Ramos (cell line): ENCODE measurements at regions not wholly inside any gene's neighbourhood (a gene's known extent, or its start where the extent isn't known, plus 50 kb on each side); places are given as distances from the start of the nearest gene placed in this dataset.
"Not testable (repeated sequence)": the region's sequence is repeated elsewhere in the genome, so short reads cannot be mapped to it uniquely, and the experiment has no call there.

ENCODE experiments used
- in situ Hi-C: fragments of 300-500 bp; cut with MboI; formaldehyde crosslinking; loops from one replicate; pipeline ENCODE4 v1.14.3; 2022; ENCODE audit warnings: low sequenced_read_pairs; ENCODE audit not compliant: unreplicated experiment

DNA sequence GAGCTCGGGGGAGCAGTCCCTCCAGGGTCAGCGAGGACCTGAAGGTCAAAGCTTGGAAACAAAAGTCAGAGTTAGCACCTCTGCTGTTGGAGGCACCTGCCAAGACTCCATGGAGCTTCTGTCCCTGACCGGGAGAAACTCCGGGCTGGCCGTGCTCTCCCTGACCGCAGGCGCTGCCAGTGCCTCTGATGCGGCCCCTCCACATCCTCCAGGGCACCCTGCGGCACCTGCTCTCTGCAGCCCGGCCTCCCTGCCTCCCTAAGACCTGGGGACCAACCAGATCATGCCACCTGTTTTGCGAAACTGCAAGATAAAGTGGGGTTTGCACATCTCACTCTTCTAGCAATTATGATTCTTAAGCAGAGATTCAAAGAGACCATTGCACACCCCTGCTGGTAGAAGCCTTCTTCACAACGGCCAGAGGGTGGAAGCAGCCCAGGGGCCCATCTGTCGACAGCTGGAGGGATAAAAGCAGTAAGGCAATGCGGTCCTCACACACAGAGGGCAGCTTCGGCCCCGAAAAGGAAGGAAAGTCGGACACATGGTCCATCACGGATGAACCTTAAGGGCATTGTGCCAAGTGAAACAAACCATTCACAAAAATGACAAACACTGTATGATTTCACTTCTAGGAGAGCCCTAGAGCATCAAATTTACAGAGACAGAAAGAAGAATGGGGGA lies 477.1 kb downstream of the BRD1 start:
- in situ Hi-C loops: no loop called here

DNA sequence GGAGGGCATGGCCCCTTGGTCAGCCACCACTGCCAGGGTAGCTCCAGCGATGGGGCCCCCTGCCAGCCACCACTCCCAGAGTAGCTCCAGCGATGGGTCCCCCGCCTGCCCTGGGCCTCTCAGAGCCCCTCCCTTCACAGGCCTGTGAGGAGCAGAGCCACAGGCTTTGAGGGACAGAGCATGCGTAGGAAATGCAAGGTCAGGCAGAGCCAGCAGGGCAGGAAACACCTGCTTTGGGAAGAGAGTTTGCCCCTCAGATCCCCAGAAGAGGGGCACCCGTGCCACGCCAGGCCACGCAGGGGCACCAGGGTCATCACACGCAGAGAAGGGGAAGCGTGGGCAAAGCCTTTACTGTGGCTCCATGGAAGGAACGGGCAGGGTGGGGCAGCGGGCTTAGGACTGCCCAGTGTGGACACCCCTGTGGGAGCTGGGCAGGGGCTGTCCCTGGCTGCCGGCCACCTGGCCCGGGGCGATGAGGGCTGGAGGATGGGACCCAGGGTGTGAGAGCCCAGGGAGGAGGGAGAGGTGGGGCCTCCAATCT lies 477.8 kb downstream of the BRD1 start:
- in situ Hi-C loops: no loop called here

DNA sequence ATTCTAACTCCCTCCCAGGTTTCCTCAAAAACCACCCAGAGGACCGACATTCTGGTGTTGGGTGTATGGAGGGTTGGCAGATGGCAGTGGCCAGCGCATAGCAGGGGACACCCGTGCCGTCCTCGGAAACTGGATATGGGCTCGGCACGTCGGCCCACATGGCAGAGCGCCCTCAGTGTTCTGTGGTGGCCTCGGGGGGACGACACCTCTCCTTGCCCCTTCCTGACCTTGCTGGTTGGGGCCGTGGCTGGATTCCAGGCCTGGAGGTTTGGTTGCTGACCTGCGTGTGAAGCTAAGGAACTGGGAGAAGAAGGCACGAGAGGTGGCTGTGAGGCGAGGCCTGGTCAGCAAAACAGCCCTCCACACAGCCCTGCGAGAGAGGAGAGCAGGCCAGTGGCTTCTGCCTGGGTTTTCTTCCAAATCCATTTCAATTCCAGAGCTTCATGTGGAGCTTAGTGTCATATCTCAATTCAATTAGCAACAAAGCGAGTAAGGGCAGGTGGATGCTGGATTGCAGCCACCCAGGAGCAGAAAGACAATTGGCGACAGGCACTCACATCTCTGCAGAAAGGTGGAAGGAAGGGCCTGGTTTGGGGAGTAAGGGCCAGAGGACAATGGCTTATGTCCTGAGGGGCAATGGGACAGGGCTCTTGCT lies 478.4 kb downstream of the BRD1 start:
- in situ Hi-C loops: no loop called here

DNA sequence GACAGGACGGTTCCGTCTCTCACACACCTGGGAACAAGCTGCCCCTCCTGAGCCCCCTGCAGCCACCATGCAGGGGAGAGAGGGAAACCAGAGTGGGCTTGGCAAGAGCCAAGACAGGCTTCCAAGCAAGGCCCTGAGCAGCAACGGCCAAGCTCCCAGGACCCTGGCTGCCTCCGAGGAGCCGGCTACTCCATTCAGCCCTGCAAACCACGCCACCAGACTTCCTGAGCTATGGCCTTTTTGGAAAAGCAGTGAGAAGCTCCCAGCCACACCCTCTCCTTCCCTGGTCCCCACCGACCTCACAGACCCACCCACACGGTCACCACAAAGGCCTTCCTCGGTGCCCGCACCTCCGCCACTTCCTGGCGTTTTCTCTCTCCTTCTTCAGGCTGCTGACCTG lies 479.0 kb downstream of the BRD1 start:
- in situ Hi-C loops: no loop called here

DNA sequence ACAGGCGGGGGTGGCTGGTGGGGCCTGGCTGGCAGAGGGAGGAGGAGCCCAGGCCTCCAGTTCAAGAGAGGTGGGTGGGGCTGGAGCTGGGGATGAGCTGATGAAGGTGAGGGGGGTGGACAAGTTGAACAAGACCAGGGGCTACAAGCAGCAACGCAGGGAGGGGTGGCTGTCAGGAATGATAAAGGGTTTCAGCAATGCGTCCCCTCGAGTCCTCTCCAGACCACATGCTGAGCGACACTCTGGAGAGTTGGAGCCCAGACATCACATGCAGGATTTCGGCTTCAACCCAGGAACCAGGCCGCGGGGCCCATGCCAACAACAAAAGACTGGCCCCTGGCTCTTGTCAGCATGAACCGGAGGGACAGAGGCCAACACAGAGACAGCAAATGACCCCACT lies 480.3 kb downstream of the BRD1 start:
- in situ Hi-C loops: no loop called here

DNA sequence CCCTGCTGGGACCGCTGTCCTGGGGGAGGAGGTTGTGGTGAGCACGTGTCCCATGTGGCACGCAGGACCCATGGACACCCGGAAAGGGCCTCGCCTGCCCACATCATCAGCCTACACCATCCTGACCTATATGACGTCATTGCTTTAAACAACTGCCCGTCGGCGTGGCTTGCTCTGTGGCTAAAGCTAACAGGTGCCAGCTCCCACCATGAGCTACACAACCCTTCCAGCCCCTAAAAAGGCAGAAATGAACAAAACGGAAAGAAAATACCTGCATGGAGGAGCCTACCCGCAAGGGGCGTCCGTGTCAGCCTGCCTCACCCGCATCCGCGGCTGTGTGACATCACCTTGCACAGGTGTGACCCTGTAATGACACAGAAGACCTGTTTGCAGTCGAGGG lies 481.8 kb downstream of the BRD1 start:
- in situ Hi-C loops: no loop called here

DNA sequence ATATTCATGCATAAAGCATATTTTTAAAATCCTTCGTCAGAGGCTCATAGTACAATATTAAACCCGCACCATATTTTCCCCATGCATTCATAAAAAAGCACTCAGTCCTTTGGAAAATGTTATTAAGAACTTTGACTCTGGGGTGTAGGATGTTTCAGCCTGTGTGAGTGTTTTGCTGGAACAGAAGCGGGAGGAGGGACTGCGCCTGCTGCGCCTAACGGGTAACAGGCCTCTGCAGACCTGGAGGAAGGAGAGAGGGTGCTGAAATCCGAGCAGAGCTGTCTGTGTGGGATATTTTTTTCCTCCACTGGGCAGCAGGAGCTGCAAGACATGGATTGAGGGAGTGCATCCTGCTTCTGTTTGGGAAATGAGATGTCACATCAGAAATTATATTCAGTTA lies 483.0 kb downstream of the BRD1 start:
- in situ Hi-C loops: no loop called here

DNA sequence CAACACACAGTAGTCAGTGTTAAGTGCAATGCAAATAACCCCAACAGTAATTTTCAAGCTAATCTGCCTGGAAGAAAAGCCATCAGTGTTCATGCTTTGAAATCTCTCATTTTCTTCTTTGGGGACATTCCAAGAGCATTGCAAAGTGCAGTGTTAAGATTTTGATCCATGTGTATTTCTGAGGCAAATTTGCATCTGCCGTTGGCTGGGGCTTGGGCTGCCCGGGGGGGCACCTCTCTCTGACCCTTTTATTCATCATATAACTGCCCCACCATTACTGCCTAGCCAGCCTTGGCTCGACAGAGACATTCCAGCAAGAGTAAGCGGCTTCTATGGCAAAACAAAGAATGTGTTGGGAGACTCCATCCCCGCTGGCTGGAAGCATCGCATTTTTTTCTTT lies 483.5 kb downstream of the BRD1 start:
- in situ Hi-C loops: no loop called here

DNA sequence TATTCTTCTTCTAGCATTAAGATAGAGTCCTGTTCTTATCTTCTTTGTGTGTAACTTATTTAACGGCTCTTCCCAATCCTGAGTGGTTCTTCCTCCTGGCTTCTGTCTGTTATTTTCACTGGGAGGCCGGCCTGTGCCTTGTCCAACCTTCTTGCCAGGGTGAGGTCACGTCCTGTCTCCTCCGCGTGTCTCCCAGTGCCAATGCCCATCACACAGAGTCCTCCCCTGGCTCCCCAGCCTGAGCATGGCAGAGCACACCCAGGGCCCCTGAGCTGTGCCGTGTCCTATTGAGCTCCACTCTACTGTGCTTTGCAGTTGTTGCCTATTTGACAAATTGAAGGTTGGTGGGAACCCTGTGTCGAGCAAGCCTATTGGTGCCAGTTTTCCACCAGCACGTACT lies 487.3 kb downstream of the BRD1 start:
- in situ Hi-C loops: no loop called here

DNA sequence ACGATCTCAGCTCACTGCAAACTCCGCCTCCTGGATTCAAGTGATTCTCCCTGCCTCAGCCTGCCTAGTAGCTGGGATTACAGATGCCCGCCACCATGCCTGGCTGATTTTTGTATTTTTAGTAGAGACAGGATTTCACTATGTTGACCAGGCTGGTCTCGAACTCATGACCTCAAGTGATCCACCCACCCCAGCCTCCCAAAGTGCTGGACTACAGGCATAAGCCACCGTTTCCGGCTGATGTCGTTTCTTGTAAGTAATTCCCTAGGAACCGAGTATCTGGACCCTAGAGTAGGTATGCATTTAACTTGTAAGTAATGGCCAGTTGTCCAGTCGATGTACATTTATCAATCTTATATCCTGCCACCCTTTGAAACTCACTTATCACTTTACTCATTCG lies 491.2 kb downstream of the BRD1 start:
- in situ Hi-C loops: not testable (repeated sequence)

DNA sequence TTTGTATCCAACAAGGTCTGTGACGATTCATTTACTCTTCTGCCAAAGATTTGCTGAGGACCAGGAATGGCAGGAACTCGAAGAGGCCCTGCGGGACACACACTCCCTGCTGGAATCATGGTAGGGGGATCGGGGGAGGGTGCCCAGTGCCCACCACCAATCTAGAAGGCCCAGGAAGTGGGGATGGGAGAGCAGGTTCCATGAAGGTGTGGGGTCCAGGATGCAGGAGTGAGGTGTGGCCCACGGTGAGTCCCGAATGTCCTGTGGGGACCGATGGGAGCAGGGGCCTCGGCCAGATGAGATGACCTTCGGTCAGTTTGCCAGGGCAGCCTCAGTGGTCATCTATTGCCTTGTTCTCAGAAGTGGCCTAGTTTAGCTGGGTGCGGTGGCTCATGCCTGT lies 492.7 kb downstream of the BRD1 start:
- in situ Hi-C loops: no loop called here

DNA sequence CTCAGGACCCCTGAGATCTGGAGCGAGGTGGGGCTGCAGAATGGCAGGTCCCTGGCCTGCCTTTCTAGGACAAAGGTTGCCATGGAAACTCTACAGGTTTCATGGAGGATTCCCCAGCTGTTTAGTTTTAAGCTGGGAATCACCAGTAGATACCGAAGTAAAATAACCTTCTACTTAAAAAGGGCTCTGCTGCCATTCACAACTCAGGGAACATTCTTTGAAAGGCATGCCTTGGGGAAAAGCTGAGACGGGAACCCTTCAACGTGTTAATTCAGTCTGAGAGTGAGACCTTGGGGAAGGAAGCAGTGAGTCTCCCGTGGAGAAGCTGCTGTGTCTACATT lies 493.3 kb downstream of the BRD1 start:
- in situ Hi-C loops: no loop called here

DNA sequence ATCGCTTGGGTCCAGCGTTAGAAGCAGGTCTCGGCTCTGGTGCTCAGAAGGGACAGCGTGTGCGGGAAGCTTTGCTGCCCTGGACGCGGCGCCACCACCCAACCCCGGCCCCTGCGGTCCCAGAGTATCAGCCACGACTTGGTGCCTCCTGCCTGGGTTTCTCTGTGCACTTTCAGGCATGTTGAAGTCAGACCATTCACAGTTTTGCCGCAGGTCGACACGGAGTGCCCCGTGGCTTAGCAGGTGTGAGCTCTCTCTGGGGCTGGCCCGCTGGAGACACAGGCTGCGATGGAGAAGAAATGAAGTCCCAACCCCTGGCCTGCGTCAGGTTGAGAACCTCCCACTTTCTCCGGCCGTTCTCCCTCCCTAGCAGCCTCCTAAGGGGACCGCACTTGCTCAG lies 494.5 kb downstream of the BRD1 start:
- in situ Hi-C loops: no loop called here

DNA sequence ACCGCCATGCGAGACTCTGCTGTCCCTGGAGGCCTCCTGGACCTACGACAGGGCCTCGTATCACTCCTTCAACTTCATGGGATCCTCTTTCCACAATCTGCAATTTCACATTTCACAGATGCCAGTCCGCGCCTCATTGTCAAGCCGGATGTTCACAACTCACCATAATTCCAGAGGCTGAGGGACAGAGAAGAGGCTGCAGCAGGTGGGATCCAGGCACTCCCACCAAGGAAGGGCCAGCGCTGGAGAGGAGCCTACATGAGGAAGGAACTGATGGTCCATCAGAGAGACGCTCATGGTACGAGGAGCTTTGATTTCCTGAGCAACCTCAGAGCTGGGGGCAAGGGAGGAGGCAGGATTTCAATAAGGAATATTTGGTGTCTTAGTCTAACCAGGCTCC lies 495.0 kb downstream of the BRD1 start:
- in situ Hi-C loops: no loop called here

DNA sequence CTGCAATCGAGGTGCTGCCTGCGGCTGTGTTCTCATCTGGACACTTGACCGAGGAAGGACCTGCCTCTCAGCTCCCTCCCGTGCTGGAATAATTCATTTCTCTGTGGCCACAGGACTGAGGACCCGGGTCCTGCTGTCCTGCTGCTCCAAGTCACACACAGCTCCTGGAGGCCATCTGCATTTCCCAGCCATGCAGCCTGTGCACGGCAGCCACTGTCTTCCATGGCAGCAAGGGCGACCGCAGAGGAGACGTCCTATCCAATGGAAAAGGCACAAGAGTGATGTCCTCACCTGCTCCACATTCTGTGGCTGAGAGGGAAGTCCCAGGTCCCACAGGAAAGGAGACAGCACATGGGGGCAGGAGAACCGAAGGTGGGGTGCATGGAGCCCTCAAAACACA lies 495.8 kb downstream of the BRD1 start:
- in situ Hi-C loops: no loop called here

DNA sequence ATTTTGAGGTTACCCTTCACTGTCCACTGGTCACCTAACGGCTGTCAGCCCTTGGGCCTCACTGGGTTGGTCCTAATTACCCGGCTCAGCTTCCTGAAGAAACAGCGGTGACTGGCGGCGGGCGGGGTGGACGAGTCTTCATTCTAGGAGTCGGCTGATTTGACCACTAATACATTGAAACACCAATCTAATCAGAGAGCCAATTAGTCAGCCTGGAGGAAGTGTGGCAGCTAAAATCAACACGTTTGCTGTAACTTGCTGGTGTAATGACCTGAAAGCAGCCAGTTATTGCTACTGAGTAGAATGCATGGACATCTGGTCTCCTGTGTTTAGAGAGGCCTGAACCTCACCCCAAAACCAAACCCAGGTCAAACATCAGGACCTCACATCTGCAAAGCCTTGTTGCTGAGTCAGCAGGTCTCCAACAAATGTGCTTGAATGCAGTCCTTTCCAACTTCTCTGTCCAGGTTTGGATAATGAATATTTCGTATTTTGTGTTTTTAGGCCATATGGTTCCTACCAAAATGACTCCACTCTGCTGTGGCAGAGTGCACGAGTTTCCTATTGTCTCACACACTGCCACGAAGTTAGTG lies 496.4 kb downstream of the BRD1 start:
- in situ Hi-C loops: no loop called here

DNA sequence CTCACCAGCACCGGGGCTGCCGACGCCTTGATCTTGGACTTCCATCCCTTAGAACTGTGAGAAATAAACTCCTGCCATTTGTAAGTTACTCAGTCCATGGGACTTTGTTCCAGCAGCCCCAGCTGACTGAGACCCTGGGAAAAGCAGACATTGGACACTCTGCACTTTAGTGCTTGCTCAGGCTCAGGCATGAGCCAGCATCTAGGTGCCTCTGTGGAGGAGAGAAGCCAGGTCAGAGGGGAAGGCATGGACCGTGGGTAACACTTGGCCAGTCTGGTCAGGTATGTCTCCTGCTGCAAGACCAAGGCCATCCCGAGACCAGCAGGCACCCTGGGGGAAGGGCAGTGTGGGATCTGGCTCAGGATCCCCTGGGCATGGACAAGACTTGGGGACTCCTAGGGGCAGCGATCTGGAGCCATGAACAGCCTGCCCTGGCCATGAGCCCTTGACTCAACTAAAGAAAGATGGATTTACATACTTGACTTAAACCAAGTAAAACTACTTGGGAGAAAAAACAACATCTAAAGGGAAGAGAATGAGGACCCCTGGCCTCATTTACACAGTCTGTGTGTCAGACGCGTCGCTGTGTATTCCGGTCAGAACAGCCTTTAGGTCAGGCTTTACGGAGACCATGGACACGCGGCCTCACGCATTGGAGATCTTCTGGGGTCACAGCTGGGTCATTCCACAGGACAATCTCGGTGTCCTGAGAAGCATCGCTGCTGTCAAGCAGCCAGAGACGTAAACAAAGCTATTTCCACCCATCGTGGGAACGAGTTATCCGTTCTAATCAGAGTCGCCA lies 497.1 kb downstream of the BRD1 start:
- in situ Hi-C loops: no loop called here

DNA sequence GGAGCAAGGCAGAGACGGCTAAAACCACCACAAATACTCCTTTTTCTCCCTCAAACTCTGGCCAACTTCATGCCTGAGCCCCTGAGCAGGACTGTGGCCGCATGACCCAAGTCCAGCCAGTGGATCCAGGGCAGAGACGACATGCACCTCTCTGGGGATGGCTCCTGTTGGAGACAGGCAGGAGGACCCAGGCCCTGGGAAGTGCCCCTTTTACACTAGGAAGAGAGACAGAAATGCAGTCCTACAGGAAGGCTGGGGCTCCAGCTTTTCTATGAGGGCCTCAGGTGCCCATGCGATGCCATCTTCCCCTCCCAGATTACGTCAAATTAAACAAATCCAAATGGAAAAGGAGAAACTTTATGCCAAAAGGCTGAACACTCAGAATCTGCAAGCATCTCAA lies 498.0 kb downstream of the BRD1 start:
- in situ Hi-C loops: no loop called here

DNA sequence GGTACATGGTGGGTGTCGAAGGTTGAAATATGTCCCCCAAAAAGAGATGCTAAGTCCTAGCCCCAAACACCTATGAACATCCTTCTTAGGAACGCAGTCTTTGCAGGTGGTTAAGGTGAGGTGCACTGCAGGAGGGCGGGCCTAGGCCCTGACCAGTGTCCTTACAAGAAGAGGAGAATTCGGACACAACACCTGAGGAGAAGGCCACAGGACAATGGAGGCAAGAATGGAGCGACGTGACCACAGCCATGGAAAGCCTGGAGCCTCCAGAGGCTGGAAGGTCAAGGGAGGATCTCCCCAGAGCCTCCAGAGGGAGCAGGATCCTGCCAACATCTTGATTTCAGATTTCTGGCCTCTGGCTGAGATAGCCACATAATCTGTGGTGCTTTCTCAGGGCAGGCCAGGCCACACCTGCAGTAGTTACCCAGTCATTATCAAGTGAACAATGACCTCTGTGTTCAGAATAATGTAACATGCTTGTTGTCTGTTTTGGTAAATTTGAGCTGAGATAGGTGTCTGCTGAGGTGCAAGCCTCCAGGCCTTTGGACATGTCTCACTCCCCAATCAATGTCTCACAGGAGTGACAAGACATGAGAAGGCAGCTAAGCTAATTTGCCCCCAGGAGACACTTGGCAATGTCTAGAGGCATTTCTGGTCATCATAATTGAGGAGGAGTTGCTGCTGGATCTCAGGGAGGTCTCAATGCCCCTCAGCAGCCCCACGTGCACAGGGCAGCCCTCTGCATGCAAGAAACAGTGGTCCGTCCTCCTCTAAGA lies 498.9 kb downstream of the BRD1 start:
- in situ Hi-C loops: no loop called here

DNA sequence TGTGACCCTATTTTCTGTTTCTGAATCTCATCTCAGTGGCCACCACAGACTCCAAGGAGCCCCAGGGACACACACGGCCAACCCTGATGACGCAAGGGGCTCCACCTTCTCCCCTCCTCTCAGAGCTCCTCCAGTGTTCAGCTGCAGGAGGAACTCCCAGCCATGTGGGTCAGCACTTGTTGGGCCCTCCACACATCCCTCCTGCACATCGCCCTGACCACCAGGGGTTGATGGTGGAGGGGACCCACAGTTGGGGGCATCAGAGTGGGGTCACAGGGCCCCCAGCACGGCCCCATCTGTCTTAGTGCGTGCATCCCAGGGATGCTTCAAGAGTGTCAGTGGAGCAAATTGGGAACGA lies 499.6 kb downstream of the BRD1 start:
- in situ Hi-C loops: no loop called here
